HG03060 (cell line): ENCODE measurements at regions not wholly inside any gene's neighbourhood (a gene's known extent, or its start where the extent isn't known, plus 50 kb on each side); places are given as distances from the start of the nearest gene placed in this dataset.
"Not testable (repeated sequence)": the region's sequence is repeated elsewhere in the genome, so short reads cannot be mapped to it uniquely, and the experiment has no call there.

Experiments
- ATAC-seq: cut with Tn5 transposase; IDR thresholded peaks from one replicate; pipeline ENCODE4 v1.9.1; 2021; ENCODE audit warnings: low read depth, moderate number of reproducible peaks; ENCODE audit not compliant: unreplicated experiment

GRCh38 chr2:160783474-160783873 lies 289.9 kb upstream of the RBMS1 start:
- ATAC-seq = no peak

GRCh38 chr2:160784034-160784433 lies 290.4 kb upstream of the RBMS1 start:
- no peak for ATAC-seq

- no peak for ATAC-seq
Observed at GRCh38 chr2:160790738-160791137, 297.1 kb upstream of the RBMS1 start.

- ATAC-seq = no peak
Observed at GRCh38 chr2:160791884-160792283, 298.3 kb upstream of the RBMS1 start.

GRCh38 chr2:160792837-160793236 lies 299.2 kb upstream of the RBMS1 start:
- no peak for ATAC-seq

GRCh38 chr2:160794926-160795325 lies 301.3 kb upstream of the RBMS1 start:
- ATAC-seq = no peak

GRCh38 chr2:160803881-160804280 lies 310.3 kb upstream of the RBMS1 start:
- no peak for ATAC-seq

- no peak for ATAC-seq
Observed at GRCh38 chr2:160810406-160810805, 316.8 kb upstream of the RBMS1 start.

- no peak for ATAC-seq
Observed at GRCh38 chr2:160812830-160813505, 319.4 kb upstream of the RBMS1 start.

GRCh38 chr2:160813506-160813858 lies 319.9 kb upstream of the RBMS1 start:
- no peak for ATAC-seq

- no peak for ATAC-seq
Observed at GRCh38 chr2:160816916-160817499, 323.4 kb upstream of the RBMS1 start.

- no peak for ATAC-seq
Observed at GRCh38 chr2:160820691-160821090, 327.1 kb upstream of the RBMS1 start.

- no peak for ATAC-seq
Observed at GRCh38 chr2:160822006-160822405, 328.4 kb upstream of the RBMS1 start.

GRCh38 chr2:160825433-160825832 lies 331.8 kb upstream of the RBMS1 start:
- no peak for ATAC-seq

GRCh38 chr2:160826496-160826895 lies 332.9 kb upstream of the RBMS1 start:
- no peak for ATAC-seq

- ATAC-seq = no peak
Observed at GRCh38 chr2:160828076-160828475, 332.2 kb upstream of the TANK start.

GRCh38 chr2:160832381-160832780 lies 327.8 kb upstream of the TANK start:
- ATAC-seq = not testable (repeated sequence)

- ATAC-seq = no peak
Observed at GRCh38 chr2:160835166-160835565, 325.1 kb upstream of the TANK start.

- no peak for ATAC-seq
Observed at GRCh38 chr2:160836755-160837154, 323.5 kb upstream of the TANK start.

- ATAC-seq = no peak
Observed at GRCh38 chr2:160837416-160837815, 322.8 kb upstream of the TANK start.

- no peak for ATAC-seq
Observed at GRCh38 chr2:160838147-160838546, 322.1 kb upstream of the TANK start.

- ATAC-seq = no peak
Observed at GRCh38 chr2:160838691-160839090, 321.5 kb upstream of the TANK start.

- no peak for ATAC-seq
Observed at GRCh38 chr2:160842286-160842685, 317.9 kb upstream of the TANK start.
